HEK293 (cell line): ENCODE measurements at regions not wholly inside any gene's neighbourhood (a gene's known extent, or its start where the extent isn't known, plus 50 kb on each side); places are given as distances from the start of the nearest gene placed in this dataset.
"Not testable (repeated sequence)": the region's sequence is repeated elsewhere in the genome, so short reads cannot be mapped to it uniquely, and the experiment has no call there.

Experiments used
- CTCF ChIA-PET: fragments of 350-600 bp; formaldehyde crosslinking; extraction: SDS; loops from one replicate; lab custom pipeline; 2021; ENCODE audit warnings: antibody characterized with exemption; lab: Yijun Ruan, JAX
- POLR2A ChIA-PET: fragments of 300-600 bp; formaldehyde crosslinking; extraction: SDS; loops from one replicate; lab custom pipeline; 2020; ENCODE audit warnings: antibody characterized with exemption, inconsistent platforms; lab: Yijun Ruan, JAX
- H3K27ac ChIP-seq: fragments of 200-500 bp; sonication (Bioruptor generic); 2 replicates; pipeline ENCODE4 v1.5.1; 2014; ENCODE audit warnings: low read depth, low read length, control low read depth, inconsistent platforms; ENCODE audit errors: extremely low read depth
- H3K36me3 ChIP-seq, 2 experiments: fragments of 200-500 bp in 1 of 2; sonication (Bioruptor generic) in 1 of 2; 1 replicate in 1 of 2; 2 replicates in 1 of 2; pipeline ENCODE4 v1.5.1; 2014 to 2017; ENCODE audit warnings: inconsistent platforms in 2 of 2, low read length in 2 of 2; ENCODE audit not compliant: control insufficient read depth in 2 of 2, insufficient read depth in 1 of 2
- H3K4me1 ChIP-seq: fragments of 200-500 bp; sonication (Bioruptor generic); 2 replicates; pipeline ENCODE4 v1.5.1; 2014; ENCODE audit warnings: mild to moderate bottlenecking, low read length, inconsistent platforms; ENCODE audit not compliant: control insufficient read depth, insufficient read depth
- H3K4me3 ChIP-seq: 2 replicates; pipeline ENCODE4 v1.5.1; 2011; ENCODE audit warnings: low read depth, mild to moderate bottlenecking, control low read depth, low read length, moderate library complexity
- H3K9me3 ChIP-seq: fragments of 200-500 bp; sonication (Bioruptor generic); 2 replicates; pipeline ENCODE4 v1.5.1; 2014; ENCODE audit warnings: low read depth, low read length, inconsistent platforms; ENCODE audit not compliant: control insufficient read depth, insufficient read depth
- HOXD13 ChIP-seq: sonication (generic); formaldehyde crosslinking; IDR thresholded peaks from 2 replicates; pipeline ENCODE4 v1.8.0; 2022; ENCODE audit warnings: missing genetic modification reagents, borderline replicate concordance
- YY1 ChIP-seq: fragments of 450-650 bp; formaldehyde crosslinking; IDR thresholded peaks from 2 replicates; pipeline ENCODE4 v1.5.1; 2018; ENCODE audit warnings: missing biosample characterization, missing genetic modification characterization
- ZBTB1 ChIP-seq: fragments of 450-650 bp; formaldehyde crosslinking; IDR thresholded peaks from 2 replicates; pipeline ENCODE4 v1.5.1; 2016; ENCODE audit warnings: missing biosample characterization, missing genetic modification characterization
- ZNF202 ChIP-seq: fragments of 450-650 bp; formaldehyde crosslinking; IDR thresholded peaks from 2 replicates; pipeline ENCODE4 v1.5.1; 2016; ENCODE audit warnings: missing biosample characterization, missing genetic modification characterization, borderline replicate concordance
- ZNF221 ChIP-seq: fragments of 450-650 bp; formaldehyde crosslinking; IDR thresholded peaks from 2 replicates; pipeline ENCODE4 v1.5.1; 2017; ENCODE audit warnings: missing biosample characterization, missing genetic modification characterization, borderline replicate concordance
- ZNF223 ChIP-seq: fragments of 450-650 bp; formaldehyde crosslinking; IDR thresholded peaks from 2 replicates; pipeline ENCODE4 v1.5.1; 2016; ENCODE audit warnings: missing biosample characterization, missing genetic modification characterization
- ZNF248 ChIP-seq: fragments of 450-650 bp; formaldehyde crosslinking; IDR thresholded peaks from 2 replicates; pipeline ENCODE4 v1.5.1; 2017; ENCODE audit warnings: missing biosample characterization, missing genetic modification characterization
- ZNF341 ChIP-seq: fragments of 450-650 bp; formaldehyde crosslinking; IDR thresholded peaks from 2 replicates; pipeline ENCODE4; 2016; ENCODE audit warnings: low read depth, missing biosample characterization, missing genetic modification characterization
- ZNF391 ChIP-seq: fragments of 450-650 bp; formaldehyde crosslinking; IDR thresholded peaks from 2 replicates; pipeline ENCODE4 v1.5.1; 2016; ENCODE audit warnings: low read depth, missing biosample characterization, missing genetic modification characterization, borderline replicate concordance
- ZNF423 ChIP-seq: fragments of 450-650 bp; formaldehyde crosslinking; IDR thresholded peaks from 2 replicates; pipeline ENCODE4 v1.5.1; 2016; ENCODE audit warnings: missing biosample characterization, missing genetic modification characterization
- ZNF530 ChIP-seq: fragments of 450-650 bp; formaldehyde crosslinking; IDR thresholded peaks from 2 replicates; pipeline ENCODE4 v1.5.1; 2016; ENCODE audit warnings: low read depth, missing biosample characterization, missing genetic modification characterization
- ZNF624 ChIP-seq: fragments of 450-650 bp; formaldehyde crosslinking; IDR thresholded peaks from 2 replicates; pipeline ENCODE4 v1.5.1; 2017; ENCODE audit warnings: missing biosample characterization, missing genetic modification characterization
- ZNF776 ChIP-seq: fragments of 450-650 bp; formaldehyde crosslinking; IDR thresholded peaks from 2 replicates; pipeline ENCODE4 v1.5.0; 2017; ENCODE audit warnings: missing biosample characterization, missing genetic modification characterization, borderline replicate concordance
- TF ChIP-seq, protein P1 (sequence below): fragments of 450-650 bp; formaldehyde crosslinking; IDR thresholded peaks from 2 replicates; pipeline ENCODE4 v1.5.1; 2016; ENCODE audit warnings: missing biosample characterization, missing genetic modification characterization
- TF ChIP-seq, protein P2 (sequence below): fragments of 450-650 bp; formaldehyde crosslinking; IDR thresholded peaks from 2 replicates; pipeline ENCODE4 v1.5.1; 2017; ENCODE audit warnings: missing biosample characterization, missing genetic modification characterization
- TF ChIP-seq, protein P3 (sequence below): fragments of 450-650 bp; formaldehyde crosslinking; IDR thresholded peaks from 2 replicates; pipeline ENCODE4 v1.5.1; 2016; ENCODE audit warnings: missing biosample characterization, missing genetic modification characterization
- TF ChIP-seq, protein P4 (sequence below): fragments of 450-650 bp; formaldehyde crosslinking; IDR thresholded peaks from 2 replicates; pipeline ENCODE4 v1.5.1; 2016; ENCODE audit warnings: missing biosample characterization, missing genetic modification characterization
- TF ChIP-seq, protein P5 (sequence below): fragments of 450-650 bp; formaldehyde crosslinking; IDR thresholded peaks from 2 replicates; pipeline ENCODE4 v1.5.1; 2016; ENCODE audit warnings: missing biosample characterization, missing genetic modification characterization

DNA sequence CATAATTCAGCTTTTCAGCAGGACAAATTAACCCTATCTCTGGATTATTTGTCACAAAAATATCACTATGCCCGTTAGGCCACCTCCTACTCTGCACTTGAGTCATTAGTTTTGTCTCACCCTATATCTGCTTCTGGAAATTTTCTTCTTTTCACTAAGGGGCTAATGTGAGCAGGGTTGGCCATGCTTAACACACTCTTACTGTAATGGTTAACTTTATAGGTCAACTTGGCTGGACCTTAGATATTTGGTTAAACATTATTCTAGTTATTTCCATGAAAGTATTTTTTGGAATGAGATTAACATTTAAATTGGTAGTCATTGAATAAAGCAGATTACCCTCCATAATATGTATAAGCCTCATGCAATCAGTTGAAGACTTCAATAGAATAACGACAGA, 394.6 kb upstream of the PTCHD4 start (continued):
- TF ChIP-seq, protein P1, sequence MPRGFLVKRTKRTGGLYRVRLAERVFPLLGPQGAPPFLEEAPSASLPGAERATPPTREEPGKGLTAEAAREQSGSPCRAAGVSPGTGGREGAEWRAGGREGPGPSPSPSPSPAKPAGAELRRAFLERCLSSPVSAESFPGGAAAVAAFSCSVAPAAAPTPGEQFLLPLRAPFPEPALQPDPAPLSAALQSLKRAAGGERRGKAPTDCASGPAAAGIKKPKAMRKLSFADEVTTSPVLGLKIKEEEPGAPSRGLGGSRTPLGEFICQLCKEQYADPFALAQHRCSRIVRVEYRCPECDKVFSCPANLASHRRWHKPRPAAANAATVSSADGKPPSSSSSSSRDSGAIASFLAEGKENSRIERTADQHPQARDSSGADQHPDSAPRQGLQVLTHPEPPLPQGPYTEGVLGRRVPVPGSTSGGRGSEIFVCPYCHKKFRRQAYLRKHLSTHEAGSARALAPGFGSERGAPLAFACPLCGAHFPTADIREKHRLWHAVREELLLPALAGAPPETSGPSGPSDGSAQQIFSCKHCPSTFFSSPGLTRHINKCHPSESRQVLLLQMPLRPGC (tag by site-specific recombination) = no peak
- TF ChIP-seq HOXD13 (CRISPR knock-in tag) (no peak), ZNF423 (tag by site-specific recombination) (no peak)

DNA sequence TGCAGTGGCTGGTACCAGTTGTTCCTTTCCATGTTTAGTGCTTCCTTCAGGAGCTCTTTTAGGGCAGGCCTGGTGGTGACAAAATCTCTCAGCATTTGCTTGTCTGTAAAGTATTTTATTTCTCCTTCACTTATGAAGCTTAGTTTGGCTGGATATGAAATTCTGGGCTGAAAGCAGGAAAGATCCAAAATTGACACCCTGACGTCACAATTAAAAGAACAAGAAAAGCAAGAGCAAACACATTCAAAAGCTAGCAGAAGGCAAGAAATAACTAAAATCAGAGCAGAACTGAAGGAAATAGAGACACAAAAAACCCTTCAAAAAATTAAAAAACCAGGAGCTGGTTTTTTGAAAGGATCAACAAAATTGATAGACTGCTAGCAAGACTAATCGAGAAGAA, 382.4 kb upstream of the PTCHD4 start:
- H3K4me3 ChIP-seq, H3K9me3 ChIP-seq, H3K27ac ChIP-seq, H3K4me1 ChIP-seq, CTCF ChIA-PET, H3K36me3 ChIP-seq, POLR2A ChIA-PET: not testable (repeated sequence)

DNA sequence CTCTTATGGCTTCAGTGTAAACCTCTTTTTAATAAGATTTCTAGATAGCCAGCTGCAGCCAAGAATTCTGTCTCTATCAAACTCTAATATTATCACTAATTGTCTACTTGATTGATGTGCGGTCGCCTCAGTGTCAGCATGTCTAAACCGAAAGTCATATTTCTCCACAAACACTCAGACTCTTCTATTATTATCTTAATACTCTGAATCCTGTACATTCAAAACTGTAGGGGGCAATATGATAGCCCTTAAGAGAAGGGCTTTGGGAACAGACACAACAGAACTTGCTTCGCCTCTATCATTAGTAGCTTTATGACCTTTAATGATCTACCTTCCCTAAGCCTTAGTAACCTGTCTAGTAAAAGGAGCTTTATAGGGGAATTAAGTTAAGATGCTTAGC, 379.7 kb upstream of the PTCHD4 start:
- Histone ChIP-seq H3K4me3 (no peak overlapping the region), H3K9me3 (no peaks in the 10 kb centered on the region), H3K4me1 (no peaks in the 10 kb centered on the region), H3K36me3 (no peaks in the 10 kb centered on the region), H3K27ac (no peak overlapping the region)
- no peak for TF ChIP-seq ZBTB1 (tag by site-specific recombination)
- TF ChIP-seq ZNF221 (tag by site-specific recombination) = no peak
- TF ChIP-seq ZNF530 (tag by site-specific recombination) = no peak
- no peak for TF ChIP-seq ZNF223 (tag by site-specific recombination)
- no peak for TF ChIP-seq ZNF202
- TF ChIP-seq, protein P2, sequence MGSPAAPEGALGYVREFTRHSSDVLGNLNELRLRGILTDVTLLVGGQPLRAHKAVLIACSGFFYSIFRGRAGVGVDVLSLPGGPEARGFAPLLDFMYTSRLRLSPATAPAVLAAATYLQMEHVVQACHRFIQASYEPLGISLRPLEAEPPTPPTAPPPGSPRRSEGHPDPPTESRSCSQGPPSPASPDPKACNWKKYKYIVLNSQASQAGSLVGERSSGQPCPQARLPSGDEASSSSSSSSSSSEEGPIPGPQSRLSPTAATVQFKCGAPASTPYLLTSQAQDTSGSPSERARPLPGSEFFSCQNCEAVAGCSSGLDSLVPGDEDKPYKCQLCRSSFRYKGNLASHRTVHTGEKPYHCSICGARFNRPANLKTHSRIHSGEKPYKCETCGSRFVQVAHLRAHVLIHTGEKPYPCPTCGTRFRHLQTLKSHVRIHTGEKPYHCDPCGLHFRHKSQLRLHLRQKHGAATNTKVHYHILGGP (tag by site-specific recombination) = no peak
- no peak for TF ChIP-seq ZNF624 (tag by site-specific recombination)
- no peak for TF ChIP-seq ZNF248 (tag by site-specific recombination)
- TF ChIP-seq, all 188 proteins: peak for 0
- ChIA-PET POLR2A (no interaction called here), CTCF (interaction anchor here (0.6 to 0.7 kb wide), 3 partner anchors 148 to 324 kb away, joined by 3 read pairs; no protein-coding TSS in a partner anchor)

DNA sequence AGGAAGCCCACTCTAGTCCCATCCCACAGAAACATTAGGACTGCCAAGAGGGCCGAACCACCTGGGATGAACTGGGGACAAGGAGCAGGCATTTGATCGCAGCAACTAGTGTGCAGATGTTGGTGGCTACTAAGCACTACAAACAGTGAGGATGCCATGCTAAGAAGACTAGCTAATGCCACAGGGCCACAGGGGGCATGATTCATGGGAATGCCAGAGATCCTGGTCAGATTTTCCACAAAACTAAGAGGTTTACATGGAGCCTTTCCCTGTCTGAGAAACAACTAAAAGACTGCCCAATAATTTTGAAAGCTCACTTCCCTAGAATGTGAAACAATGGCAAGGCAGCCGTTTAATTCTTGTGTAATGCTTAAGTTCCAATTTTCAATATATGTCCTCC, 375.9 kb upstream of the PTCHD4 start:
- Histone ChIP-seq H3K9me3 (no peaks in the 10 kb centered on the region), H3K27ac (no peak overlapping the region), H3K4me1 (no peaks in the 10 kb centered on the region), H3K4me3 (no peak overlapping the region), H3K36me3 (no peaks in the 10 kb centered on the region)
- ChIA-PET CTCF (no interaction called here), POLR2A (no interaction called here)
- TF ChIP-seq, protein P3, sequence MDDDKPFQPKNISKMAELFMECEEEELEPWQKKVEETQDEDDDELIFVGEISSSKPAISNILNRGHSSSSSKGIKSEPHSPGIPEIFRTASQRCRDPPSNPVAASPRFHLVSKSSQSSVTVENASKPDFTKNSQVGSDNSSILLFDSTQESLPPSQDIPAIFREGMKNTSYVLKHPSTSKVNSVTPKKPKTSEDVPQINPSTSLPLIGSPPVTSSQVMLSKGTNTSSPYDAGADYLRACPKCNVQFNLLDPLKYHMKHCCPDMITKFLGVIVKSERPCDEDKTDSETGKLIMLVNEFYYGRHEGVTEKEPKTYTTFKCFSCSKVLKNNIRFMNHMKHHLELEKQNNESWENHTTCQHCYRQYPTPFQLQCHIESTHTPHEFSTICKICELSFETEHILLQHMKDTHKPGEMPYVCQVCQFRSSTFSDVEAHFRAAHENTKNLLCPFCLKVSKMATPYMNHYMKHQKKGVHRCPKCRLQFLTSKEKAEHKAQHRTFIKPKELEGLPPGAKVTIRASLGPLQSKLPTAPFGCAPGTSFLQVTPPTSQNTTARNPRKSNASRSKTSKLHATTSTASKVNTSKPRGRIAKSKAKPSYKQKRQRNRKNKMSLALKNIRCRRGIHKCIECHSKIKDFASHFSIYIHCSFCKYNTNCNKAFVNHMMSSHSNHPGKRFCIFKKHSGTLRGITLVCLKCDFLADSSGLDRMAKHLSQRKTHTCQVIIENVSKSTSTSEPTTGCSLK (tag by site-specific recombination) = no peak
- TF ChIP-seq YY1 (tag by site-specific recombination) (no peak), ZNF341 (tag by site-specific recombination) (no peak), ZNF391 (tag by site-specific recombination) (no peak), ZNF776 (tag by site-specific recombination) (no peak)
- TF ChIP-seq, protein P2 (tag by site-specific recombination) = no peak
- TF ChIP-seq, protein P4, sequence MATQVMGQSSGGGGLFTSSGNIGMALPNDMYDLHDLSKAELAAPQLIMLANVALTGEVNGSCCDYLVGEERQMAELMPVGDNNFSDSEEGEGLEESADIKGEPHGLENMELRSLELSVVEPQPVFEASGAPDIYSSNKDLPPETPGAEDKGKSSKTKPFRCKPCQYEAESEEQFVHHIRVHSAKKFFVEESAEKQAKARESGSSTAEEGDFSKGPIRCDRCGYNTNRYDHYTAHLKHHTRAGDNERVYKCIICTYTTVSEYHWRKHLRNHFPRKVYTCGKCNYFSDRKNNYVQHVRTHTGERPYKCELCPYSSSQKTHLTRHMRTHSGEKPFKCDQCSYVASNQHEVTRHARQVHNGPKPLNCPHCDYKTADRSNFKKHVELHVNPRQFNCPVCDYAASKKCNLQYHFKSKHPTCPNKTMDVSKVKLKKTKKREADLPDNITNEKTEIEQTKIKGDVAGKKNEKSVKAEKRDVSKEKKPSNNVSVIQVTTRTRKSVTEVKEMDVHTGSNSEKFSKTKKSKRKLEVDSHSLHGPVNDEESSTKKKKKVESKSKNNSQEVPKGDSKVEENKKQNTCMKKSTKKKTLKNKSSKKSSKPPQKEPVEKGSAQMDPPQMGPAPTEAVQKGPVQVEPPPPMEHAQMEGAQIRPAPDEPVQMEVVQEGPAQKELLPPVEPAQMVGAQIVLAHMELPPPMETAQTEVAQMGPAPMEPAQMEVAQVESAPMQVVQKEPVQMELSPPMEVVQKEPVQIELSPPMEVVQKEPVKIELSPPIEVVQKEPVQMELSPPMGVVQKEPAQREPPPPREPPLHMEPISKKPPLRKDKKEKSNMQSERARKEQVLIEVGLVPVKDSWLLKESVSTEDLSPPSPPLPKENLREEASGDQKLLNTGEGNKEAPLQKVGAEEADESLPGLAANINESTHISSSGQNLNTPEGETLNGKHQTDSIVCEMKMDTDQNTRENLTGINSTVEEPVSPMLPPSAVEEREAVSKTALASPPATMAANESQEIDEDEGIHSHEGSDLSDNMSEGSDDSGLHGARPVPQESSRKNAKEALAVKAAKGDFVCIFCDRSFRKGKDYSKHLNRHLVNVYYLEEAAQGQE (tag by site-specific recombination) = no peak
- TF ChIP-seq, protein P5, sequence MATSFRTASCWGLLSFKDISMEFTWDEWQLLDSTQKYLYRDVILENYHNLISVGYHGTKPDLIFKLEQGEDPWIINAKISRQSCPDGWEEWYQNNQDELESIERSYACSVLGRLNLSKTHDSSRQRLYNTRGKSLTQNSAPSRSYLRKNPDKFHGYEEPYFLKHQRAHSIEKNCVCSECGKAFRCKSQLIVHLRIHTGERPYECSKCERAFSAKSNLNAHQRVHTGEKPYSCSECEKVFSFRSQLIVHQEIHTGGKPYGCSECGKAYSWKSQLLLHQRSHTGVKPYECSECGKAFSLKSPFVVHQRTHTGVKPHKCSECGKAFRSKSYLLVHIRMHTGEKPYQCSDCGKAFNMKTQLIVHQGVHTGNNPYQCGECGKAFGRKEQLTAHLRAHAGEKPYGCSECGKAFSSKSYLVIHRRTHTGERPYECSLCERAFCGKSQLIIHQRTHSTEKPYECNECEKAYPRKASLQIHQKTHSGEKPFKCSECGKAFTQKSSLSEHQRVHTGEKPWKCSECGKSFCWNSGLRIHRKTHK = no peak
